Right atrium auricular region (tissue), 2 donors: ENCODE measurements at regions not wholly inside any gene's neighbourhood (a gene's known extent, or its start where the extent isn't known, plus 50 kb on each side); places are given as distances from the start of the nearest gene placed in this dataset.

Source experiments
- DNase-seq: peaks from one replicate; pipeline ENCODE4 v3.0.0-alpha.2; 2019; ENCODE audit warnings: low spot score
- H3K27ac ChIP-seq, 2 donors: fragments of 200-600 bp; sonication (generic); 1 replicate in 1 of 2; 2 replicates in 1 of 2; pipeline ENCODE4 v1.5.1; 2016 to 2019
- H3K27me3 ChIP-seq, 2 donors: fragments of 200-600 bp; sonication (generic); one replicate each; pipeline versions ENCODE4 v1.5.1 to v1.6.0; 2017 to 2019
- H3K36me3 ChIP-seq: fragments of 200-600 bp; sonication (generic); one replicate; pipeline ENCODE4 v1.5.1; 2016
- H3K4me1 ChIP-seq, 2 donors: fragments of 200-600 bp; sonication (generic); one replicate each; pipeline versions ENCODE4 v1.5.1 to v1.6.0; 2017 to 2019
- H3K4me3 ChIP-seq, 2 donors: fragments of 200-600 bp; sonication (generic); 1 replicate in 1 of 2; 2 replicates in 1 of 2; pipeline ENCODE4 v1.5.1; 2017 to 2019; ENCODE audit warnings: mild to moderate bottlenecking in 1 of 2, moderate library complexity in 1 of 2
- H3K9me3 ChIP-seq, 2 donors: fragments of 200-600 bp; sonication (generic); one replicate each; pipeline ENCODE4 v1.5.1; 2019
- TF ChIP-seq, protein P1 (sequence below), 2 donors: fragments of 200-600 bp; sonication (generic); IDR thresholded peaks; one replicate each; pipeline ENCODE4 v1.5.1; 2019; ENCODE audit warnings: antibody characterized with exemption in 2 of 2

DNA sequence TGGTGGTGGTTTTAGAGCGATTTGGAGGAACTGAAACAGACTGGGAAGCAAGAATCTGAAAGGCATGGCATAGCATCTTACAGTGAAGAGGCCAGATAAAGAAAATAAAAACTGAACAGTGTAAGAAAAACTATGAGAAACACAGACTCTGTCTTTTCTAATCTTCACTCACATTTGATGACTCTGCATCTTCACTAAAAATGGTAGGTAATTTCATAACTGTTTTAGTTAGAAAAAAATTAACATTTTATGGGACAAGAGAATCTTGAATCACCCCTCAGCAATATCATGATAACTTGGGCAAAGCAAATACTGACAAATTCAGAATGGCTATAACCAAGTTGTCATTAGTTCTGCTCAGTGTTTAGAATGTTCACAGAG is 812.6 kb downstream of the MCTP2 start:
- Histone ChIP-seq H3K27ac (no peak overlapping the region), H3K4me1 (no peaks in the 10 kb centered on the region), H3K36me3 (no peaks in the 10 kb centered on the region), H3K27me3 (no peaks in the 10 kb centered on the region), H3K4me3 (no peak overlapping the region), H3K9me3 (peaks cover 0 to 14% of the 10 kb centered on the region in 2 donors)
- TF ChIP-seq, protein P1, sequence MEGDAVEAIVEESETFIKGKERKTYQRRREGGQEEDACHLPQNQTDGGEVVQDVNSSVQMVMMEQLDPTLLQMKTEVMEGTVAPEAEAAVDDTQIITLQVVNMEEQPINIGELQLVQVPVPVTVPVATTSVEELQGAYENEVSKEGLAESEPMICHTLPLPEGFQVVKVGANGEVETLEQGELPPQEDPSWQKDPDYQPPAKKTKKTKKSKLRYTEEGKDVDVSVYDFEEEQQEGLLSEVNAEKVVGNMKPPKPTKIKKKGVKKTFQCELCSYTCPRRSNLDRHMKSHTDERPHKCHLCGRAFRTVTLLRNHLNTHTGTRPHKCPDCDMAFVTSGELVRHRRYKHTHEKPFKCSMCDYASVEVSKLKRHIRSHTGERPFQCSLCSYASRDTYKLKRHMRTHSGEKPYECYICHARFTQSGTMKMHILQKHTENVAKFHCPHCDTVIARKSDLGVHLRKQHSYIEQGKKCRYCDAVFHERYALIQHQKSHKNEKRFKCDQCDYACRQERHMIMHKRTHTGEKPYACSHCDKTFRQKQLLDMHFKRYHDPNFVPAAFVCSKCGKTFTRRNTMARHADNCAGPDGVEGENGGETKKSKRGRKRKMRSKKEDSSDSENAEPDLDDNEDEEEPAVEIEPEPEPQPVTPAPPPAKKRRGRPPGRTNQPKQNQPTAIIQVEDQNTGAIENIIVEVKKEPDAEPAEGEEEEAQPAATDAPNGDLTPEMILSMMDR (IDR thresholded peaks at IDR 0.05), result no peak
- DNase-seq, result no peak

DNA sequence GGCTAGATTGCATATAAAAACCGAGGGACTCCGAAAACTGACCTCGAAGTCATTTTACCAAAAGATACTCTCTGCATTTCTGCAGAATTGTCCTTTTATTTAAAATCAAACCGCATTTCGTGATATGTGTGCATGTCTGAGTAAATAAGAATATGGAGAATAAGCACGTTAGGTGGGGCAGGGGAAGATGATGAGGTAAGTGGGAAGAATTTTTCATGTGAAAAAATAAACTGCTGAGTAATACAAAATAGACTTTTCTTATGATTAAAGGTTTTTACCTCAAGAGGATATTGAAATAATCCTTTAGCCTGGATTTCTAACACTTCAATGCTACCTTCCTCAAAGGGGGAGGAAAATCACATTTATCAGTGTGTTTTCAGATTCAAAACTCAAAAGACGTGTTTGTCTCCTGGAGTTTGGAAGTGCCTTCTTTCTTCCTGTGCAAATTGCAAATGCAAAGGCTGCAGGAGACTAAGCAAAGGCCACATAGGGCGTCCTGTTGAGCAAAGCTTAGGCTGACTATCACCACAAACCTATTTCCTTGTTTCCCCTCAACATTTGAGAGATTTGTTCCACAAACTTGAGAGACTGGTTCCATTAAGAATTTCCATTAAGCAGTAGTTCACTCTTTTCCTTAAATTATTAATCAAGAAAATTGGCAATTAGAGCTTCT is 813.5 kb downstream of the MCTP2 start:
- Histone ChIP-seq H3K9me3 (peaks cover 4 to 20% of the 10 kb centered on the region in 2 donors), H3K4me3 (no peak overlapping the region), H3K27ac (no peak overlapping the region), H3K36me3 (no peaks in the 10 kb centered on the region), H3K27me3 (no peaks in the 10 kb centered on the region), H3K4me1 (no peaks in the 10 kb centered on the region)
- no peak for DNase-seq
- TF ChIP-seq, protein P1 (IDR thresholded peaks at IDR 0.05), result no peak

DNA sequence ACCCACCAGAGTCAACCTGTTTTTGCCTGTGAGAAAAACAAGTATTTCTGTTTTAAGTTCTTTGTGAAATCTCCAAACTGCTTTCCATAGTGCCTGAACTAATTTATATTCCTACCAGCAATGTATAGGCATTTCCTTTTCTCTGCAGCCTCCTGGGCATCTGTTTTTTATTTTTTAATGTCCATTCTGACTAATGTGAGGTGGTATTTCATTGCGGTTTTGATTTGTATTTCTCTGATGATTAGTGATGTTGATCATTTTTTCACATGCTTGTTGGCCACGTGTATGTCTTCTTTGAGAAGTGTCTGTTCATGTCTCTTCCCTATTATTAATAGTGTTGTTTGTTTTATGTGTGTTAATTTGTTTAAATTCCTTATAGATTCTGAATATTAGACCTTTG is 820.5 kb downstream of the MCTP2 start:
- Histone ChIP-seq H3K4me1 (no peaks in the 10 kb centered on the region), H3K36me3 (no peaks in the 10 kb centered on the region), H3K4me3 (no peak overlapping the region), H3K27me3 (no peaks in the 10 kb centered on the region), H3K27ac (no peak overlapping the region), H3K9me3 (peaks cover 5 to 25% of the 10 kb centered on the region in 2 donors)
- TF ChIP-seq, protein P1 (IDR thresholded peaks at IDR 0.05), result no peak
- no peak for DNase-seq

DNA sequence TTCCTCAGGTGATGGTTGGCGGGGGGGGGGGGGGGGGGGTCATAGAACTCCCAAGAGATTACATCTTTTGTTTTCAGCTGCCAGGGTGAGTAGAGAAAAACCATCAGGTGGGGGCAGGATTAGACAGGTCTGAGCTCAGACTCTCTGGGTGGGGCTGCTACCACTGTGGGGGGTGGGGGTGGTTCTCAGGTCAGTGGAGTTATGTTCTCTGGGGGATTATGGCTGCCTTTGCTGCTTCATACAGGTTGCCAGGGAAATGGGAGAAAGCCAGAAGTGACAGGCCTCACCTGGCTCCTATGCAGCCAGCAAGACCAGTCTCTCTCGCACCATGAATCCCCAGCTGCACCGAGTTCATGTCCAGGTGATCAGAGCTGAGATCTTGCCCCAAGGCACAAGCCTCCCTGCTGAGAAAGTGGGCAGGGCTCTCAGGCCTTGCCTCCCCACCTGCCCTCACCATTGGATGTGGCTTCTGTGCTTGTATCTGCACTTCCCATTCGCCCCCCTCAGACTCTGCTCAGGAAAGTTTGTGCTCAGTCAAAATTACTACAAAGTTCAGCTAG is 828.1 kb downstream of the MCTP2 start:
- H3K9me3 ChIP-seq, result peaks cover 0 to 14% of the 10 kb centered on the region in 2 donors
- no peaks in the 10 kb centered on the region for H3K4me1 ChIP-seq
- H3K36me3 ChIP-seq, result no peaks in the 10 kb centered on the region
- no peak overlapping the region for H3K27ac ChIP-seq
- TF ChIP-seq, protein P1 (IDR thresholded peaks at IDR 0.05), result no peak
- no peak for DNase-seq
- no peak overlapping the region for H3K4me3 ChIP-seq
- no peaks in the 10 kb centered on the region for H3K27me3 ChIP-seq

DNA sequence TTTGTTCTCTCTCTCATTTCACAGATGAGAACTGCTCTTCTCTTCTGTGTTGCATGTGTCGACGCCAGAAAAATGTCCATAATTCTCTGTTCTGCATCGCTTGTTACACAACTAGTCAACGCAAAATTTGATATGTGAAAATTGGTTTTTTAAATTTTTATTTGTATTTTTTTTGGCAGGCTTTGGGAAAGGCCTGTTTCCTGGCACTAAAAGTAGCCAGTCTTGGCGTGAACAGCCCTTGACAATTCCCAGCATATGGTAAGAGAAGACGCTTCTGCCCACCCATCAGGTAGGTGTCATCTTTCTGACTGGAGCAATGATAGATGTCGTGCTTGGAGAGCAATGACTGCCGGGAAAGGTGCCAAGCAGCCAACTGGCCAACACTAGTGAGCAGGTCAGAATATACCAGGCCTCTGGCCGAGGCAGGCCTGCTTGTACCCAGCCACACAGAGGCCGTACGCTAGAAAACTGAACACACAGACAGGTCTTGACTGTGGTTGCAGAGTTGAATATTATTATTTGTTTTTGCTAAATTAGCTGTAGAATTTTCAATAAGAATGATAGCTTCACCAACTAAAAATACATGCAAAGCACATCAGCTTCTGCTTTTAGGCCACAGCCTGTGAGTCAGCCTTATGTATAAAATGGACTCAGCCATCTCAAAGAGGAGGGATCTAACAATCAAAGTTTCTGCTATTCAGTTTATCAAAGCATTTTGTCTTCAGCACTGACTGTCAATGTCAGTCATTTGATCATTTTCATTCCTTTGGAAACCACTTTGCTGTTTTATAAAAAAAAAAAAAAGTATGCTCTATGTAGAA is 837.5 kb downstream of the MCTP2 start:
- Histone ChIP-seq H3K36me3 (no peaks in the 10 kb centered on the region), H3K27me3 (no peaks in the 10 kb centered on the region), H3K4me1 (no peaks in the 10 kb centered on the region), H3K9me3 (no peaks in the 10 kb centered on the region), H3K27ac (no peak overlapping the region), H3K4me3 (no peak overlapping the region)
- TF ChIP-seq, protein P1 (IDR thresholded peaks at IDR 0.05), result no peak
- no peak for DNase-seq
